ENCODE measurements at regions not wholly inside any gene's neighbourhood (a gene's known extent, or its start where the extent isn't known, plus 50 kb on each side); places are given as distances from the start of the nearest gene placed in this dataset.

DNA sequence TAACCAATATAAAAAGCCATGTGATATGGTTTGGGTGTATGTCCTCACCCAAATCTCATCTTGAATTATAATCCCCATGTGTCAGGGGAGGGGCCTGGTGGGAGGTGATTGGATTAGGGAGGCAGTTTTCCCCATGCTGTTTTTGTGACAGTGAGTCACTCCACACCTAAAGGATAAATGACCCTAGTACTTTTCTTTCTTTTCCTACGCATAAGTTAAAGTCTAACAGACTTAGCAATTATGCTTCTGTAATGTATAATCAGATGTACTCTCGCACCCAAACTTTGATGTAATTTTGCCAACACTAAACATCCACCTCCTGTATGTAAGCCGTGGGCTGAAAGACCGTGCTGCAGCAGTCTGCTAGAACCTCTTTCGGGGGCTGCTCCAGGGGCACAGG lies 97.2 kb upstream of the DSEL start:
- 91 to 93% methylated on average over 5 of the region's 5 CpGs for WGBS, 2 donors
- Histone ChIP-seq H3K36me3 (ENCODE audit: control insufficient read depth in 4 of 4, insufficient read depth in 4 of 4, low read length in 4 of 4) (no peaks in the 10 kb centered on the region), H3K27me3 (ENCODE audit: control insufficient read depth in 3 of 3, insufficient read depth in 3 of 3, low read length in 2 of 3) (no peaks in the 10 kb centered on the region), H3K9ac (ENCODE audit: insufficient read depth in 1 of 2, low read length in 2 of 2) (no peak overlapping the region), H3K27ac (ENCODE audit: low read depth in 1 of 2, low read length in 1 of 2) (no peak overlapping the region), H3K4me3 (no peak overlapping the region), H3K4me1 (ENCODE audit: control insufficient read depth in 5 of 5, insufficient read depth in 5 of 5, low read length in 5 of 5) (no peaks in the 10 kb centered on the region), H3K9me3 (ENCODE audit: control insufficient read depth in 4 of 4, insufficient read depth in 3 of 4, low read length in 3 of 4) (peaks cover 0 to 4% (median 0%) of the 10 kb centered on the region in 4 donors)
- no peak for ATAC-seq (ENCODE audit: insufficient read depth, low FRiP score)
- no peak for DNase-seq
- TF ChIP-seq, protein P1, sequence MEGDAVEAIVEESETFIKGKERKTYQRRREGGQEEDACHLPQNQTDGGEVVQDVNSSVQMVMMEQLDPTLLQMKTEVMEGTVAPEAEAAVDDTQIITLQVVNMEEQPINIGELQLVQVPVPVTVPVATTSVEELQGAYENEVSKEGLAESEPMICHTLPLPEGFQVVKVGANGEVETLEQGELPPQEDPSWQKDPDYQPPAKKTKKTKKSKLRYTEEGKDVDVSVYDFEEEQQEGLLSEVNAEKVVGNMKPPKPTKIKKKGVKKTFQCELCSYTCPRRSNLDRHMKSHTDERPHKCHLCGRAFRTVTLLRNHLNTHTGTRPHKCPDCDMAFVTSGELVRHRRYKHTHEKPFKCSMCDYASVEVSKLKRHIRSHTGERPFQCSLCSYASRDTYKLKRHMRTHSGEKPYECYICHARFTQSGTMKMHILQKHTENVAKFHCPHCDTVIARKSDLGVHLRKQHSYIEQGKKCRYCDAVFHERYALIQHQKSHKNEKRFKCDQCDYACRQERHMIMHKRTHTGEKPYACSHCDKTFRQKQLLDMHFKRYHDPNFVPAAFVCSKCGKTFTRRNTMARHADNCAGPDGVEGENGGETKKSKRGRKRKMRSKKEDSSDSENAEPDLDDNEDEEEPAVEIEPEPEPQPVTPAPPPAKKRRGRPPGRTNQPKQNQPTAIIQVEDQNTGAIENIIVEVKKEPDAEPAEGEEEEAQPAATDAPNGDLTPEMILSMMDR (IDR thresholded peaks at IDR 0.05; ENCODE audit: control extremely low read depth, extremely low read depth), result no peak

DNA sequence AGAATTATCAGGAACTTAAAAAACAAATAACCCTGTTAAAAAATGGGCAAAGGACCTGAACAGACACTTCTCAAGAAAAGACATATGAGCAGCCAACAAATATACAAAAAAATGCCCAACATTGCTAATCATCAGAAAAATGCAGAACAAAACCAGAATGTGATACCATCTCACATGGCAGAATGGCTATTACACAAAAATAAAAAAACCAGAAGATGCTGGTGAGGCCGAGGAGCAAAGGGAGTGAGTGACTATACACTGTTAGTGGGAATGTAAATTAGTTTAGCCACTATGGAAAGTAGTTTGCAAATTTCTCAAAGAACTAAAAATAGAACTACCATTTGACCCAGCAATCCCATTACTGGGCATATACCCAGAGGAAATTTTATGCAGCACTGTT lies 95.8 kb upstream of the DSEL start:
- Histone ChIP-seq H3K27me3 (ENCODE audit: control insufficient read depth in 3 of 3, insufficient read depth in 3 of 3, low read length in 2 of 3) (no peaks in the 10 kb centered on the region), H3K9me3 (ENCODE audit: control insufficient read depth in 4 of 4, insufficient read depth in 3 of 4, low read length in 3 of 4) (peaks cover 0 to 4% (median 0%) of the 10 kb centered on the region in 4 donors), H3K9ac (ENCODE audit: insufficient read depth in 1 of 2, low read length in 2 of 2) (no peak overlapping the region), H3K4me1 (ENCODE audit: control insufficient read depth in 5 of 5, insufficient read depth in 5 of 5, low read length in 5 of 5) (no peaks in the 10 kb centered on the region), H3K4me3 (no peak overlapping the region), H3K27ac (ENCODE audit: low read depth in 1 of 2, low read length in 1 of 2) (no peak overlapping the region), H3K36me3 (ENCODE audit: control insufficient read depth in 4 of 4, insufficient read depth in 4 of 4, low read length in 4 of 4) (no peaks in the 10 kb centered on the region)
- DNase-seq, result no peak
- WGBS, 2 donors, result 90 to 92% methylated on average over 1 of the region's 1 CpG
- TF ChIP-seq, protein P1 (IDR thresholded peaks at IDR 0.05; ENCODE audit: control extremely low read depth, extremely low read depth), result no peak
- ATAC-seq (ENCODE audit: insufficient read depth, low FRiP score), result no peak

DNA sequence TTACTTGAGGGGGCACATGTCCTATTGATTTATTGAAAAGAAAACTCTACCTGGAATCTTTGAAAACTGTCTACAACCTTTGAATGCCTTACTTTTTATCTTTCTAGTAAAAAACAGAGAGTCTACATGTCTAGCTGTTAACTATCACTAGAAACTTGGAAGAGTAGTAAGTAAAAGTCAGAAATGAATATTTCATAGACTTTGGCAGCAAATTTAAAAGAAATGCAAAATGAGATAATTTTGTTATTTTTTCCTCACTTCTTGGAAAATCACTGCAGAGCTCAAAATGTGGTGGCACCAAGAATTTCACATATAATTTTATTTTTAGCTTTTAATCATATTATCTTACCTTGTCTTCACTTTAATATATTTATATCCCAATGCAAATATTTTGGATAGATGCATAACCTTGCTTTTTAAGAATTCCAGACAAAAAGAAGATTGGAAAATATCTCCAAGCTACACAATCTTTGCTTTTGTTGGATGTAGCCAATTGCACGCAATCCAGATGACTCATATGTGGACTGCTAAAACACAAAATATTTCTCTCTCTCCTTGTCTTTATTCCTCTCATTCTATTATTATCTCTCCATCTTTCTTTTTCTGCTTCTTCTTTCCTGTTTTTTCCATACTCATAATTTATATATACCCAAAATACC lies 92.2 kb upstream of the DSEL start:
- no peaks in the 10 kb centered on the region for H3K36me3 ChIP-seq (ENCODE audit: control insufficient read depth in 4 of 4, insufficient read depth in 4 of 4, low read length in 4 of 4)
- ATAC-seq (ENCODE audit: insufficient read depth, low FRiP score), result no peak
- H3K9ac ChIP-seq (ENCODE audit: insufficient read depth in 1 of 2, low read length in 2 of 2), result no peak overlapping the region
- no peak for DNase-seq
- no peak overlapping the region for H3K4me3 ChIP-seq
- no peaks in the 10 kb centered on the region for H3K27me3 ChIP-seq (ENCODE audit: control insufficient read depth in 3 of 3, insufficient read depth in 3 of 3, low read length in 2 of 3)
- H3K9me3 ChIP-seq (ENCODE audit: control insufficient read depth in 4 of 4, insufficient read depth in 3 of 4, low read length in 3 of 4), result peaks cover 0 to 4% (median 0%) of the 10 kb centered on the region in 4 donors
- TF ChIP-seq, protein P1 (IDR thresholded peaks at IDR 0.05; ENCODE audit: control extremely low read depth, extremely low read depth), result no peak
- no peak overlapping the region for H3K27ac ChIP-seq (ENCODE audit: low read depth in 1 of 2, low read length in 1 of 2)
- 80 to 97% methylated on average over 1 of the region's 1 CpG for WGBS, 2 donors
- no peaks in the 10 kb centered on the region for H3K4me1 ChIP-seq (ENCODE audit: control insufficient read depth in 5 of 5, insufficient read depth in 5 of 5, low read length in 5 of 5)

DNA sequence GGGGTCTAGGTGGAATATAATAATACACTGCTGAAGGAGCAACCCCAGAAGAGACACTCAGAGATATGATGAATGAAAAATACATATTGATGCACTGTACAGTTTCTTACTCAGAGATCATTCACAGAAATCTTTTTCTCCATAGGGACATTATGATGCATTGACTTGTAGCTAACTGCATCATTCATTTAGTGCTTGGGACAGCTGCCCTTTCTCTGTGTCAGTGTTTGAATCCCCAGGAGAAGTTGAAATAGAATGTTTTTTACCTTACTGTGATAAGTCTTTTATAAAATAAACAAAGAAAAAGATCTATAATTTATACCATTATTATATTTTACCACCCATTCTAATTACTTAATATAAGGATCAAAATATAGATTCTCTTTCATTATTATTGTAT lies 91.7 kb upstream of the DSEL start:
- DNase-seq (no peak), ATAC-seq (ENCODE audit: insufficient read depth, low FRiP score) (no peak)
- no peak overlapping the region for H3K27ac ChIP-seq (ENCODE audit: low read depth in 1 of 2, low read length in 1 of 2)
- no peaks in the 10 kb centered on the region for H3K36me3 ChIP-seq (ENCODE audit: control insufficient read depth in 4 of 4, insufficient read depth in 4 of 4, low read length in 4 of 4)
- TF ChIP-seq, protein P1 (IDR thresholded peaks at IDR 0.05; ENCODE audit: control extremely low read depth, extremely low read depth), result no peak
- H3K4me1 ChIP-seq (ENCODE audit: control insufficient read depth in 5 of 5, insufficient read depth in 5 of 5, low read length in 5 of 5), result no peaks in the 10 kb centered on the region
- no peak overlapping the region for H3K9ac ChIP-seq (ENCODE audit: insufficient read depth in 1 of 2, low read length in 2 of 2)
- no peak overlapping the region for H3K4me3 ChIP-seq
- H3K27me3 ChIP-seq (ENCODE audit: control insufficient read depth in 3 of 3, insufficient read depth in 3 of 3, low read length in 2 of 3), result no peaks in the 10 kb centered on the region
- H3K9me3 ChIP-seq (ENCODE audit: control insufficient read depth in 4 of 4, insufficient read depth in 3 of 4, low read length in 3 of 4), result peaks cover 0 to 4% (median 0%) of the 10 kb centered on the region in 4 donors

Measured in lung (tissue), 11 donors.